ENCODE measurements at regions not wholly inside any gene's neighbourhood (a gene's known extent, or its start where the extent isn't known, plus 50 kb on each side); places are given as distances from the start of the nearest gene placed in this dataset.
A peak's percentile ranks its signal among the peaks of the same experiment; 100 is the strongest.
"Not testable (repeated sequence)": the region's sequence is repeated elsewhere in the genome, so short reads cannot be mapped to it uniquely, and the experiment has no call there.

DNA sequence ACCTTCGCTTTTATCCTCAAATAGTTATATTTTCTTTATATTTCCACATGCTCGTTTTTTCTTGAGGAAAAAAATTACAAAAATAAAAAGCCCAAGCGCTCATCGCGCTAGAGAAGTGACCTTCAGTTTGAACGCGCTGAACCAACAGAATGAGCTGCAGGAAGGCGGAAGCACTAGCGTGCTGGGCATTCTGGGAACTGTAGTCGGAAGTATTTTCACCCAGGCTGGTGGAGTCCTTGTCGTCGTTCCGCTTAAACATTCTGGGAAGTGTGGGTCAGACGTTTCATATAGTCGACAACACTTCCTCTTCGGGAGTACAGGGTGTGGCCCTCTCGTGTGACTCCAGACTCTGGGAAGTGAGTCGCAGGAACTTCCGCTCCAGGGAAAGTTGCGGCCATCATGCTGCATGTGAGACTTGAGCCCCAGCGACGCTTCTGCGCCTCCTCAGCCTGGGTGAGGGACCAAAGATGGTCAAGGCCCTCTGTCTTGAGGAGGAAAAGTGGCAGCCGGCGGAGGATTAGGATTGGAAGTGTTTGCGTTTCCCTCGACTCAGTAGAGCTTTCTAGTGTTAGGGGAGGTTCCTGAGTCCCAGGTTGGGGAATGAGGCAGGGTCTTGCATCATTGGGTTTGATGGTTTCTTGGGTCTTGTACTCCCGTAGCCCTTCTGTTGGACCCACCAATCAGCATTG is 84.1 kb upstream of the GPR39 start:
- not testable (repeated sequence) for DNase-seq

DNA sequence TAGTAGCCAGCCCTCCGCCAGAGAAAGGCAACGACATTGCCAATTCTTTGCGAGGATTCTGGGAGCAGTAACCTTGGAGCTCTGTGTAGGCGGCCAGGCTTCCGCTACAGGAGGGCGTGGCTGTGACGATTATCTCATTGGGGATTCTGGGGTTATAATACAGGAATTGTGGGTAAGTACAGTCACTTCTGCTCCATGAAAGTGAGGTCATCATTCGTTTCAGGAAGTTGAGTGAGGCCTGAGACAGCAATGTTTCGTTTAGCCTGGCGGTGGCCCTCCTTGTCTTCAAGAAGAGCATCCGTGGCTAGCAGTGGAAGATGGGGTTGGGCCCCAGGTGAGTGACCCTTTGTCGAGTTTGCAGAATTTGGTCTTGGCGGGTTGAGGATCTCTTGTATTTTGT is 79.5 kb upstream of the GPR39 start:
- DNase-seq: peak in 1 of 2 donors; percentile 42

DNA sequence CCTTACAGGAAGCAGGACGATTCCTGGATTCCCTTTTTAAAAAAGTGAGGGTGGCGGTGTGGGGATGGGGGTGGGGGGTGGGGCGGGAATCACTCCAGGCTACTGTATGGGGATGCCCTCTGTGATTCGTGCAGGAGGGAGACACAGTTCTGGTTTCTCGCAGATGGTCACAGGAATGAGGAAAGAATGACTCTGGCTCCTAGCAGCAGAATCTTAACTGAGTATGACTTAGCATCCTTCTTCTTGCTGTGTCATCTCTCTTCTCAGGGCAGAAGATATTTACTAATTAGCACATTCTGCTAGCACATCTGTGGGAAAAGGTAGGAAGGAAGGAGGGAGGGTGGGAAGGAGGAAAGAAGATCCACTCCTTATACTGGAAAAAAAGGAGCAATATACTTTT is 78.8 kb upstream of the GPR39 start:
- DNase-seq: not testable (repeated sequence)

DNA sequence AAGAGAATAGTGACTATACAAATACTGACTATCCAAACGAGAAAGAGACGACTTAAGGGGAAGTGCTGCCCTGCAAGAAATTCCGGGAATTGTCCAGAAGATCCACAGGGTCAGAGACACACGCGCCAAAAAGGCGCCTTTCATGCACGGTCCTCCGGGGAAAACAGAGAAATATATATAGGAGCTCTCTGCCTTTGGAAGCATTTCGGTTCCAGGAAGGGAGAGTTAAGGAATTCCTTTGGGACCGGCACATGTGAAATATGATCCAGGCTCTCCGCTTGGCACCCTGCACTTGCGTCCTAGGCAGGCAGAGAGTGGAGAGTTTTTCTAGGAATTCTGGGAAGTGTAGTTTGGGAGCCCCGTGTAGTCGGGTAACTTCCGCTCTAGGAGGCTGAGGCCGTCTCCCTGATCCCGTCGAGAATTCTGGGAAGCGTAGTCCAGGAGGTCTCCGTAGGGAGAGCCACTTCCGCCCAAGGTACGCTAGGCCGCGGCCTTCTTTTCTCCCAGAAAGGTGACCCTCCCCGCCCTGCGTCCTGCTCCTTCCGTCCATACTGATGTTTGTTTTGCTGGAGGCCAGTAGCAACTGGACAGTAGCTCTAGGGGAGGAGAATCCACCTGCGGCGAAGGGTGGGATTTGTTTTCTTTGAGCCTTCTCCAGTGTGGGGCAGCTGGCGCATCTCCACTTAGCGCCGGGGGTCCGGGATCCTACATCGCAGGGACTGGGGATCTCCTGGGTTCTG is 69.4 kb upstream of the GPR39 start:
- DNase-seq: peak; percentile 3 to 28

DNA sequence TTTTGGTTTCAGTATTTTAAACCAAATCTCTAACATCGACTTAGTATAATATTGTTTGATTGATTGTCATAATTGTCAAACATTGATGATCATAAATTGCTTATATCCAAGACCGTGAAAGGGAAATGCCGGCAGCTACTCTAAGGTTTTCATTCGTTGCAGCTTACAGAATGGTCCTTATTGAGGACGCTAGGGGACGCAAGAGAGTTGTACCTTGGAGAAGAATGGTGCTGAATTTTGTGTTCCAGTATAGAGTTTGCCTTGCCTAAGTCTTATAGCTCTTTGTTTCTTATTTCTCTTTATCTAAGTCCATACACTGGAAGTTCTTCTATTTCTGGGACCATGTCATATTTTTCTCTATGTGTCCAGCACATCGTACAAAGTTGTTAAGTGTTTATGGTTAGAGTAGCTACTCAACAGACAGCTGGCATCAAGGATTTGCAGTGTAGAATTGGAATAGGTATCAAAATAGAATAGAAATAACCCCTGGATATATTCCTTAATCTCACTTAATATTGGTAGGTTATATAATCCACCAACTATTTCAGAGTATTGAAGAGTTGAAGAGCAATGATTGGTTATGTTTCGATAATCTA is 67.4 kb upstream of the GPR39 start:
- peak; percentile 29 to 72 for DNase-seq

DNA sequence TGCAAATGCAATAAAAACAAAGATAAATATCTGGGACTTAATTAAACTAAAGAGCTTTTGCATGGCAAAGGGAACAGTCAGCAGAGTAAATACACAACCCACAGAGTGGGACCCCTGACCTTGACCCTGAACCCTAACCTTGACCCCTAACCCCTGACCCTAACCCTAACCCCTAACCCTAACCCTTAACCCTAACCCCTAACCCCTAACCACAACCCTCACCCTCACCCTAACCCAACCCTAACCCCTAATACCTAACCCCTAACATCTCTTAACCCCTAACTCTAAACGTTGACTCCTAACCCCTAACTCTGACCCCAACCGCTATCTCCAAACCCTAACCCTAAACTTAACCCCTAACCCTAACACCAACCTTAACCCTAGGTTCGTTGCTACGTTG is 64.9 kb upstream of the GPR39 start:
- not testable (repeated sequence) for DNase-seq

DNA sequence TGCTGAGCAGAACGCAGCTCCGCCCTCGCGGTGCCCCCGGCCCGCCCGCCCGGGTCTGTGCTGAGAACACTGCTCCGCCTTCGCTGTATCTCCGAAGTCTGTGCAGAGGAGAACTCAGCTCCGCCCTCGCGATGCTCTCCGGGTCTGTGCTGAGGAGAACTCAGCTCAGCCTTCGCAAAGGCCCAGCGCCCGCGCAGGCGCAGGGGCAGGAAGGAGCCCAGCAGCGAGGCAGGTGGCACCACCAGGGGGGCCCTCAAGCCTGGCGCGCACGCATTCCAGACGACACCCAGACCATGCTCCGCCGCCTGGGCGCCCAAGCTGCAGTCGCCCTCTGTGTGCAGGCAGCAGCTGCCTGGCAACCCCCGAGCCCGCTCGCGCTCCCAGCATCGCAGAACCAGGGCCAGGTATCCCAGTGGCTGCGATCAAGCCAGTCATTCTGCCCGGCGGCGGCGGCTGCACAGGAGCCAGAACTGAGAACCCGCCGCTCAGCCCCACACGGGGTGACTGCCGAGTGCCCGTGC is 64.1 kb upstream of the GPR39 start:
- not testable (repeated sequence) for DNase-seq

DNA sequence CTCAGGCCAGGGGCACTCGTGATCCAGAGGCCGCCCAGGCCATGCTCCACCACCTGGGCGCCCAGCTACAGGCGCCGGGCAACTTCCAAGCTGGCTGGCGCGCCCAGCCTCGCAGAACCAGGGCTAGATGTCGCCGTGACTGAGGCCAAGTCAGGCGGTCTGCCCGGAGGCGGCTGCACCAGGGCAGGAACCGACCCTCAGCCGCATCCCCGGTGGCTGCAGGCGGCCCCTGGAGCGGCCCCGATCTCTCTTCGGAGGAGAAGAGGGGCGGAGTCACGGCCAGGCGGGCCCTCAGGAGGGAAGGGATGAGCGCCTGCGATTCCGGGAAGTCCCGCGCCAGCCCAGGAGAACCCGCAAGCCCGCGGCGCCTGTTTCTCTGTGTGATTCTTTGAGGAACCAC is 63.2 kb upstream of the GPR39 start:
- peak in 1 of 2 donors; percentile 19 for DNase-seq

DNA sequence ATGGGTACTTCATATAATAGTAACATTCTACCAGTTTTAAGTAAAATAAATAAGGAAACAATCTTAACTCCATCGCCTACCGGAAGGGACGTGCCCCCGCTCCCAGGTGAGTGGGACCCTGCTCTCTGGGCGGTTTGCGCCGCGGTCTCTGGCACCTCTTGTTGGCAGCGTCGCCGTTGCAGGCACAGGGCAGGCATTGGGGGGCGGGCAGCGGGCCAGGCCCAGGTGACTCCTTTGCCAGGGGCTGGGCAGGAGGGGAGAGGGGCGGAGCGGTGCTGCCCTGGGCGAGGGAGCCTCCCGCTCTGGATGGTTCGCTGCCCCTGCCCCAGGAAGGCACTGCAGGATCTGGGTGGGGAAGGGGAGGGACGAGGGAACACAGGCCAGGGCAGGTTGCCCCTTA is 55.6 kb upstream of the GPR39 start:
- DNase-seq: not testable (repeated sequence)

DNA sequence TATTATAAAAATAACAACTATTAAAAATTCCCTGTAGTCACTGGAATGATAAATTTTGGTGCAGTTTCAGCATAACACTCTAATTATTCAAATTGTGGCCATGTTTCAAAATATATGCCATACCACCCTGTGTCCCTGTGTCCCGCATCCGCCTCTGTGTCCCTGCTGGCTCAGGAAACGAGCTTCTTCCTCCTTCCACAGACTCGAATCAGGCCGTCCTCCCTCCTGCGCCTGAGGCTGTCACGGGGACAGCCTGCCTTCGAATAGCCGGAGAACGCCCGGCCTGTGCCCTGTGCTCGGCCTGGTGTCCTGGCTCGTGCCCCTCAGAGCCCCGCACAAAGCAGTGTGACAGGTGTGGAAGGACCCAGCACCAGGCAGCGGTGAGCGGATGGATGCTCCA is 55.1 kb upstream of the GPR39 start:
- not testable (repeated sequence) for DNase-seq

DNA sequence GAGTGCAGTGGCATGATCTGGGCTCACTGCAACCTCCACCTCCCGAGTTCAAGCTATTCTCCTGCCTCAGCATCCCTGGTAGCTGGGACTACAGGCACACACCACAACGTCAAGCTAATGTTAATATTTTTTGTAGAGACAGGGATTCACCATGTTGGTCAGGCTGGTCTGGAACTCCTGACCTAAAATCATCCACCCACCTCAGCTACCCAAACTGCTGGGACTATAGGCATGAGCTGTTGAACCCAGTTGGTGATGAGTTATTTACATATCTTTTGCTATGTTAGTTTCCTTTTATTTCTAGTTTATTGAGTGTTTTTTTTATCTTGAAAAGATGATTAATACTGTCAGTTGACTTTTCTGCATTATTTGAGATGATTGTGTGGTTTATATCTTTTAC is 53.3 kb upstream of the GPR39 start:
- DNase-seq: not testable (repeated sequence)

DNA sequence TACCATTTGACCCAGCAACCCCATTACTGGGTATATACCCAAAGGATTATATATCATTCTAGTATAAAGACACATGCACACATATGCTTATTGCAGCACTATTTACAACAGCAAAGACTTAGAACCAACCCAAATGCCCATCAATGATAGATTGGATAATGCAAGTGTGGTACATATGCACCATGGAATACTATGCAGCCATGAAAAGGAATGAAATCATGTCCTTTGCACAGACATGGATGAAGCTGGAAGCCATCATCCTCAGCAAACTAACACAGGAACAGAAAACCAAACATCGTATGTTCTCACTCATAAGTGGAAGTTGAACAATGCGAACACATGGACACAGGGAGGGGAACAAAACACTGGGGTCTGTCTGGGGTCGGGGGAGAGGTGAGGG is 50.6 kb upstream of the GPR39 start:
- DNase-seq: not testable (repeated sequence)

DNA sequence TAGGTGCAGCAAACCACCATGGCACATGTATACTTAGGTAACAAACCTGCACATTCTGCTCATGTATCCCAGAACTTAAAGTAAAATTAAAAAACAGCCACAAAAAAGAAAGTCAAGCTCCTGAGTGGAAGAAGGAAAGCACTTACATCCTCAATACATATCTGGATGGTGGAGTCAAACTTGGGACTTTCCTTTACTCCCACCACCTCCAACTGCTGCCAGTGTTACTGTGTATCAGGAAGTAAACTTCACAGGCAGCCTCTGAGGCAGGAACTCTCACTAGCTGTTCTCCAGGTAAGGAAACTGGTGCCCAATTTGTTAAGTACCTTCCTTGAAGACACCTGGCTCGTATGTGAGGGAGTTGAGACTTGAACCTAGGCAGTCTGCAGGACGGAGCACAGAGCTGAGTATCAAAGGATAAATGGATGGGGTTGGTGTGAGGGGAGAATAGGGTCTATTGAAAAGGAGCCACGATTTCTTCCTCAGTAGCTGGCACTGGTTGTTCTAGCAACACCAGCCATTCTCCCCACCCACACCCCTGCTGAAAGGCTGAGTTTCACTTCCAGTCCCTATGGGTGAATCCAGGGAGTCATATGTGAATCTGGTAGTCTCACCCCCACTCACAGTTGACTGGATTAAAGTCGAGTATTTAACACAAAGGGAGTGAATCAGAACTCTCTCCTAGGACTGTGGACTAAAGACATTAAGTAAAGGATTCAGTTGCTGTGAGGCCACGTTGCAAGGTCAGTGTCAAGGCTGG is 50.0 kb upstream of the GPR39 start:
- DNase-seq: peak; percentile 59 to 71

All from inflammatory macrophage treated with lipopolysaccharide for 1 hour (primary cell).